ENCODE measurements at regions not wholly inside any gene's neighbourhood (a gene's known extent, or its start where the extent isn't known, plus 50 kb on each side); places are given as distances from the start of the nearest gene placed in this dataset.
"Not testable (repeated sequence)": the region's sequence is repeated elsewhere in the genome, so short reads cannot be mapped to it uniquely, and the experiment has no call there.

GRCh38 chr6:68134796-68135195 is 500.3 kb upstream of the ADGRB3 start:
- DNase-seq, result no peak

GRCh38 chr6:68128211-68128610 is 506.9 kb upstream of the ADGRB3 start:
- DNase-seq, result no peak

GRCh38 chr6:68127074-68127473 is 508.0 kb upstream of the ADGRB3 start:
- DNase-seq, result no peak

GRCh38 chr6:68126089-68126749 is 508.9 kb upstream of the ADGRB3 start:
- DNase-seq, result no peak

GRCh38 chr6:68122975-68123374 is 512.1 kb upstream of the ADGRB3 start:
- DNase-seq, result not testable (repeated sequence)

GRCh38 chr6:68122032-68122431 is 513.0 kb upstream of the ADGRB3 start:
- no peak for DNase-seq

- DNase-seq, result not testable (repeated sequence)
These were observed 514.1 kb upstream of the ADGRB3 start for GRCh38 chr6:68120954-68121353.

GRCh38 chr6:68114463-68115047 is 520.5 kb upstream of the ADGRB3 start:
- DNase-seq, result no peak

- DNase-seq, result no peak
These were observed 526.7 kb upstream of the ADGRB3 start for GRCh38 chr6:68108233-68108835.

GRCh38 chr6:68094070-68094469 is 541.0 kb upstream of the ADGRB3 start:
- no peak for DNase-seq

- no peak for DNase-seq
These were observed 547.5 kb upstream of the ADGRB3 start for GRCh38 chr6:68087399-68088133.

- no peak for DNase-seq
These were observed 548.9 kb upstream of the ADGRB3 start for GRCh38 chr6:68086199-68086598.

- DNase-seq, result not testable (repeated sequence)
These were observed 549.5 kb upstream of the ADGRB3 start for GRCh38 chr6:68085599-68085998.

- DNase-seq, result no peak
These were observed 553.0 kb upstream of the ADGRB3 start for GRCh38 chr6:68082086-68082485.

- no peak for DNase-seq
These were observed 555.0 kb upstream of the ADGRB3 start for GRCh38 chr6:68080074-68080473.

- no peak for DNase-seq
These were observed 557.4 kb upstream of the ADGRB3 start for GRCh38 chr6:68077661-68078060.

GRCh38 chr6:68071740-68072139 is 563.3 kb upstream of the ADGRB3 start:
- DNase-seq, result no peak

GRCh38 chr6:68069921-68070710 is 565.0 kb upstream of the ADGRB3 start:
- no peak for DNase-seq

GRCh38 chr6:68059899-68060298 is 575.2 kb upstream of the ADGRB3 start:
- DNase-seq, result no peak

- DNase-seq, result no peak
These were observed 575.8 kb upstream of the ADGRB3 start for GRCh38 chr6:68059261-68059660.

GRCh38 chr6:68056596-68056995 is 578.5 kb upstream of the ADGRB3 start:
- not testable (repeated sequence) for DNase-seq

GRCh38 chr6:68054756-68055155 is 580.3 kb upstream of the ADGRB3 start:
- DNase-seq, result no peak

- no peak for DNase-seq
These were observed 581.2 kb upstream of the ADGRB3 start for GRCh38 chr6:68053805-68054373.
